HEK293T (cell line): ENCODE measurements at regions not wholly inside any gene's neighbourhood (a gene's known extent, or its start where the extent isn't known, plus 50 kb on each side); places are given as distances from the start of the nearest gene placed in this dataset.
A peak's percentile ranks its signal among the peaks of the same experiment; 100 is the strongest.

Experiments used
- CTCF ChIA-PET: fragments of 350-600 bp; formaldehyde crosslinking; extraction: SDS; loops from one replicate; lab custom pipeline; 2021; ENCODE audit warnings: antibody characterized with exemption, inconsistent platforms; lab: Yijun Ruan, JAX
- POLR2A ChIA-PET: fragments of 350-600 bp; formaldehyde crosslinking; extraction: SDS; loops from one replicate; lab custom pipeline; 2020; ENCODE audit warnings: antibody characterized with exemption, inconsistent platforms; lab: Yijun Ruan, JAX
- DNase-seq: peaks from one replicate; pipeline ENCODE4 v3.0.0; 2012; ENCODE audit warnings: mixed read lengths; ENCODE audit errors: extremely low spot score
- ARNT ChIP-seq: fragments of 450-650 bp; IDR thresholded peaks from 2 replicates; pipeline ENCODE4 v1.6.1; 2017; ENCODE audit warnings: mild to moderate bottlenecking
- BHLHE40 ChIP-seq: fragments of 450-650 bp; IDR thresholded peaks from 2 replicates; pipeline ENCODE4 v1.6.1; 2016; ENCODE audit warnings: mild to moderate bottlenecking, moderate library complexity, borderline replicate concordance
- CTBP1 ChIP-seq: fragments of 450-650 bp; IDR thresholded peaks from 2 replicates; pipeline ENCODE4 v1.6.1; 2016; ENCODE audit warnings: borderline replicate concordance
- ELF4 ChIP-seq: fragments of 450-650 bp; IDR thresholded peaks from 2 replicates; pipeline ENCODE4 v1.6.1; 2017; ENCODE audit warnings: antibody characterized with exemption
- FOXA1 ChIP-seq: fragments of 450-650 bp; IDR thresholded peaks from 2 replicates; pipeline ENCODE4 v1.6.1; 2016; ENCODE audit warnings: mild to moderate bottlenecking
- FOXK2 ChIP-seq: fragments of 450-650 bp; IDR thresholded peaks from 2 replicates; pipeline ENCODE4 v1.6.1; 2016; ENCODE audit warnings: mild to moderate bottlenecking
- FOXM1 ChIP-seq: fragments of 450-650 bp; IDR thresholded peaks from 2 replicates; pipeline ENCODE4 v1.6.1; 2017; ENCODE audit warnings: mild to moderate bottlenecking, borderline replicate concordance
- HDGF ChIP-seq: fragments of 450-650 bp; IDR thresholded peaks from 2 replicates; pipeline ENCODE4 v1.6.1; 2017; ENCODE audit warnings: antibody characterized with exemption, borderline replicate concordance
- L3MBTL2 ChIP-seq: fragments of 450-650 bp; conservative IDR thresholded peaks from 2 replicates; pipeline ENCODE4 v1.6.1; 2016; ENCODE audit warnings: mild to moderate bottlenecking
- LEF1 ChIP-seq: fragments of 450-650 bp; IDR thresholded peaks from 2 replicates; pipeline ENCODE4 v1.6.1; 2017; ENCODE audit warnings: mild to moderate bottlenecking, borderline replicate concordance
- NFRKB ChIP-seq: fragments of 450-650 bp; IDR thresholded peaks from 2 replicates; pipeline ENCODE4 v1.6.1; 2016; ENCODE audit warnings: mild to moderate bottlenecking, moderate library complexity
- SP1 ChIP-seq: fragments of 450-650 bp; IDR thresholded peaks from 2 replicates; pipeline ENCODE4 v1.6.1; 2017
- SUZ12 ChIP-seq: fragments of 450-650 bp; IDR thresholded peaks from 2 replicates; pipeline ENCODE4 v1.6.1; 2016; ENCODE audit warnings: mild to moderate bottlenecking
- TARDBP ChIP-seq: fragments of 450-650 bp; IDR thresholded peaks from 2 replicates; pipeline ENCODE4 v1.6.1; 2016
- ZNF384 ChIP-seq: fragments of 450-650 bp; IDR thresholded peaks from 2 replicates; pipeline ENCODE4 v1.6.1; 2016
- TF ChIP-seq, protein P1 (sequence below): fragments of 450-650 bp; IDR thresholded peaks from 2 replicates; pipeline ENCODE4 v1.6.1; 2016

DNA sequence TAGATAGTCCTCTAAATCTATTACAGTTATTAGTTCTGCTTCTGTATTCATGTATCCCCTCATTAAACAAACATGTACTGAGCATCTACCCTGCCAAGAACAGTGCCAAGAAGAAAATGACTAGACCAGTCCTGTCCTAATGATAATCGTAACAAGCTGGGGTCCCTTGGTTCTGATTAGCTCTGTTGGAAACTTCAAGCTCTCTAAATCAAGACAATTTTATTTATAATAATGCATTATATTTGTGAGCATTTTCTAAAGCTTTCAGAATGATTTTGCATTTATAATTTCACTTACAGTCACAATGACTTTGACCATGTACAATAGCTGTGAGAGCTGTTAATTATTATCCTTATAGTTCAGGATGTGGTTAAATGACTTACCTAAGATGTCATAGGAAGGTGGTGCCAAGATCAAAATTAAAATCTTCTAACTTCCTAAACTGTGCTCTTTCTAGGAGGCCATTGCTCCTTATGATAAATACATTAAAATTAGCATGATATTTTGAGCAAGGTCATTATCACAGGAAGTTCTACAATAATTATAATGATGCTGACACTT, 336.5 kb upstream of the SLC39A10 start:
- TF ChIP-seq SP1 (no peak), ELF4 (no peak), FOXK2 (no peak), FOXA1 (no peak), TARDBP (no peak), HDGF (no peak), ARNT (no peak), LEF1 (no peak)
- ChIA-PET POLR2A (no interaction called here), CTCF (interaction anchor here (0.6 kb wide), 1 partner anchor 288 kb away, joined by 3 read pairs; no protein-coding TSS in a partner anchor)
- DNase-seq: no peak

DNA sequence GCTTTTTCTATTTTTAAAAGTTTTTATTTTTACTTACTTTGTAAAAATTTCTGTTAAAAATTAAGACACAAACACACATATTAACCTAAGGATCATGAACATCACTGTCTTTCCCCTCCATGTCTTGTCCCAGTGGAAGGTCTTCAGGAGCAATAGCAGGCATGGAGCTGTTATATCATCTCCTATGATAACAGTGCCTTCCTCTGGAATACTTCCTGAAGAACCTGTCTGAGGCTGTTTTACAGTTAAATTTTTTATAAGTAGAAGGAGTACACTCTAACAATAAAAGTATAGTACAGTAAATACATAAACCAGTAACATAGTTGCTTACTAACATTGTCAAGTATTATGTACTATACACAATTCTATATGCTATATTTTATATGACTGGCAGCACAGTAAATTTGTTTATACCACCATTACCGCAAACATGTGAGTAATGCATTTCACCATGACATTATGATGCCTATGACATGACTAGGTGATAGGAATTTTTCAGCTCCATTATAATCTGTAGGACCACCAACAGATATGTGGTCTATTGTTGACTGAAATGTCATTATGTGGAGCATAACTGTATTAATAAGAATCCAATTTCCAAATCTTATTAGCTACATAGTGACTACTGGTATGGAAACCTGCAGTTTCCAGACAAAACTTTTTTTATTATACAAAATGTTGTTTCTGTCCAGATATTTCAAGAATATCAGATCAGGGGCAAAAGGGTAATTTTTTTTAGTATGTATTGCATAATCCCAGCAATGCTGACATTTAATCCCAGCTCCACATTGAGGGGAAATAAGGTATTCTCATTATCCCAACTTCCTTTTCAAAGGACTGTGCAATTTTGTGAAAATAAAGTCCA, 337.2 kb upstream of the SLC39A10 start:
- CTCF ChIA-PET: interaction anchor here (0.6 kb wide), 1 partner anchor 287 kb away, joined by 3 read pairs; no protein-coding TSS in a partner anchor
- no peak for TF ChIP-seq ELF4
- TF ChIP-seq ARNT: no peak
- TF ChIP-seq L3MBTL2: no peak
- no peak for TF ChIP-seq HDGF
- no peak for TF ChIP-seq SUZ12
- TF ChIP-seq FOXM1: no peak
- TF ChIP-seq LEF1: no peak
- TF ChIP-seq TARDBP: no peak
- TF ChIP-seq SP1: no peak
- no peak for TF ChIP-seq NFRKB
- no peak for TF ChIP-seq FOXA1
- TF ChIP-seq FOXK2: no peak
- no peak for TF ChIP-seq BHLHE40
- DNase-seq: no peak
- POLR2A ChIA-PET: no interaction called here

DNA sequence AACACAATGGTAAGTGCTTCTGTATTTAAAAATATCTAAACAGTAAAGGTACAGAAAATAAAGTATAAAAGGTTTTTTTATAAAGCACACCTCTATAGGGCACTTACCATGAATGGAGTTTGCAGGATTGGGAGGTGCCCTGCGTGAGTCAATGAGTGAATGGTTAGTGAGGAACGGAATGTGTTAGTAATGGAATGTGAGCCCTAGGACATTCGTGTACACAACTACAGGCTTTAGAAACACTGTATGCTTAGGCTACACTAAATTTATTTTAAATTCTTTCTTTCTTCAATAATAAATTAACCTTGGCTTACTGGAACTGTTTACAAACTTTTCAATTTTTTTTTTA, 337.9 kb upstream of the SLC39A10 start:
- TF ChIP-seq BHLHE40 (no peak), LEF1 (no peak), FOXM1 (no peak), ZNF384 (no peak), ELF4 (no peak), FOXA1 (no peak), NFRKB (no peak), TARDBP (no peak)
- TF ChIP-seq, protein P1, sequence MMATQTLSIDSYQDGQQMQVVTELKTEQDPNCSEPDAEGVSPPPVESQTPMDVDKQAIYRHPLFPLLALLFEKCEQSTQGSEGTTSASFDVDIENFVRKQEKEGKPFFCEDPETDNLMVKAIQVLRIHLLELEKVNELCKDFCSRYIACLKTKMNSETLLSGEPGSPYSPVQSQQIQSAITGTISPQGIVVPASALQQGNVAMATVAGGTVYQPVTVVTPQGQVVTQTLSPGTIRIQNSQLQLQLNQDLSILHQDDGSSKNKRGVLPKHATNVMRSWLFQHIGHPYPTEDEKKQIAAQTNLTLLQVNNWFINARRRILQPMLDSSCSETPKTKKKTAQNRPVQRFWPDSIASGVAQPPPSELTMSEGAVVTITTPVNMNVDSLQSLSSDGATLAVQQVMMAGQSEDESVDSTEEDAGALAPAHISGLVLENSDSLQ: no peak
- no peak for DNase-seq
- CTCF ChIA-PET: no interaction called here
- POLR2A ChIA-PET: no interaction called here

DNA sequence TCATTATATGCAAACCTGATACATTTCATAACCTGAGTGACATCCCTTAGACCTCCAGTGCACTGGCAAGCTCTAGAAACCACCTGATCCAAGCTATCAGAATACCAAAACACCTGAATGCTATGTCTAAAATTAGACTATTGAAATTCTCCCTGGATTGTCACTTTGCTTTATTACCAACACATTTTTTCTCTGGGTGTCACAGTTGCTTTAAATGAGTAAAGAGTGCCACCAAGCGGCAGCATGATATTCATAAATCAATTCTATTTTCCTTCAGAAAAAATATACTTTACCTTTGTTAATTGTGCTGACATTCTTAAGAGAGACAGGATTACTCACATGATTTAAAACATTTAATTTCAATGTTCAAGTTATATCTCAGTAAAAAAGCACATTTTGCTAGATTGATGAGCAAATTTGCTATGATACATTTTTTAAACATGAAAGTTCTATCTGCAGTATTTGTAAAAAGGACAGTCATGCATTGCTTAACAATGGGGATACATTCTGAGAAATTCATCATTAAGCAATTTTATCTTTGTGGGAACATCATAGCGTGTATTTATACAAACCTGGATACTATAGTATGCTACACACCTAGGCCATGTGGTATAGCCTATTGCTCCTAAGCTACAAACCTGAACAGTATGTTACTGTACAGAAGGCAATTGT, 338.4 kb upstream of the SLC39A10 start:
- ChIA-PET CTCF (no interaction called here), POLR2A (no interaction called here)
- peak; percentile 37 for DNase-seq
- TF ChIP-seq, protein P1: peak; percentile 52
- TF ChIP-seq NFRKB: no peak
- TF ChIP-seq ZNF384: 0 out of 2 replicates have a peak, but pooled peaks have one; percentile 18

DNA sequence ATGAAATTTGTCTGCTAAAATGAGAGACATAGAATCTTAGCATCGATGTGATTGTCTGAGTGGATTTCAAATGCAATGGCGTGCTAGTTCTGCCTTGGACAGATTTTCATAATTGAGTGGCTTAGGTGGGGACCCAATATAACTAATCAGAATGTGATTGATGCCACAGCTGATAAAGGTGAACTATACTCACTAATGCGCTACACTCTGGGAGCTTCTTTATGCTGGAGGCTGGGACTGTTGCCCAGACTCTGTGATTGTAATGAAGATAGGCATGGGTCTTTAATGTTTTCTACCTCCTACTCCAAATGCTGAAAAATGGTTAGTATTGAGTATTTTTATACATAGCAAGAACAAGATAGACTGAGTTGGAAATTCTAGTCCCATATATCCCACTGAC, 339.5 kb upstream of the SLC39A10 start:
- DNase-seq: no peak
- no peak for TF ChIP-seq CTBP1
- TF ChIP-seq FOXA1: no peak
- TF ChIP-seq LEF1: no peak
- no peak for TF ChIP-seq SP1
- TF ChIP-seq FOXM1: no peak
- TF ChIP-seq L3MBTL2: no peak
- TF ChIP-seq BHLHE40: no peak
- TF ChIP-seq SUZ12: no peak
- TF ChIP-seq ARNT: no peak
- TF ChIP-seq NFRKB: no peak
- TF ChIP-seq, protein P1: no peak
- no peak for TF ChIP-seq TARDBP
- no peak for TF ChIP-seq FOXK2
- no peak for TF ChIP-seq HDGF
- no peak for TF ChIP-seq ELF4
- TF ChIP-seq ZNF384: no peak
- ChIA-PET CTCF (no interaction called here), POLR2A (no interaction called here)

DNA sequence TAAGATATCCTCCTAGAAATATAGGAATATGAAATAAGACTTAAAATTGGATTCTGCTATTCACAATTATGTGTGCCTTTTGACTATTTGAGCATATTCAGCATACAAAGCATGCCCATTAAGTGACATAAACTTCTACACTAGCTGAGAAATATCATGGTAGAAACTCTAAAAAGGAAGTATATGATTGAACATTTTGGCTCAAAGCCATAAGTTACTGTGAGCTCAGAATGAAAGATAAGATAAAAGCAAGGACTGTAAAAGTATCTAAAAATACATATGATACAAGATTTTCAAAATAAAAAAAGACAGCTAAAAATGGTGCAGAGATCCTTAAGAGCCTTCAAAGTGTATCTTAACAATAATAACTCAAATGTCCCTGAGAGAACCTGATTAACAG, 340.5 kb upstream of the SLC39A10 start:
- CTCF ChIA-PET: no interaction called here
- POLR2A ChIA-PET: no interaction called here
- TF ChIP-seq FOXM1: no peak
- no peak for TF ChIP-seq TARDBP
- no peak for TF ChIP-seq FOXK2
- no peak for DNase-seq
